Karpas-422 (cell line): ENCODE measurements at regions not wholly inside any gene's neighbourhood (a gene's known extent, or its start where the extent isn't known, plus 50 kb on each side); places are given as distances from the start of the nearest gene placed in this dataset.

Source experiments
- DNase-seq: peaks from one replicate; pipeline ENCODE4 v3.0.0-alpha.2; 2015
- H2AFZ ChIP-seq: fragments of 200-600 bp; sonication (generic); 2 replicates; pipeline ENCODE4 v1.6.1; 2014; ENCODE audit warnings: antibody characterized with exemption, low read length, mixed read lengths
- H3K27ac ChIP-seq: fragments of 200-600 bp; sonication (generic); 2 replicates; pipeline ENCODE4 v1.5.1; 2014; ENCODE audit warnings: mild to moderate bottlenecking, low read length, moderate library complexity
- H3K27me3 ChIP-seq: fragments of 200-600 bp; sonication (generic); 2 replicates; pipeline ENCODE4 v1.6.1; 2014; ENCODE audit warnings: low read length, mixed read lengths
- H3K36me3 ChIP-seq: fragments of 200-600 bp; sonication (generic); 2 replicates; pipeline ENCODE4 v1.6.1; 2014; ENCODE audit warnings: low read length, mixed read lengths; ENCODE audit not compliant: insufficient read depth
- H3K4me1 ChIP-seq: fragments of 200-600 bp; sonication (generic); 2 replicates; pipeline ENCODE4 v1.6.1; 2014; ENCODE audit warnings: mild to moderate bottlenecking, low read length, mixed read lengths
- H3K4me2 ChIP-seq: fragments of 200-600 bp; sonication (generic); 2 replicates; pipeline ENCODE4 v1.6.1; 2014; ENCODE audit warnings: low read length, low read depth, mild to moderate bottlenecking; ENCODE audit not compliant: poor library complexity, severe bottlenecking
- H3K4me3 ChIP-seq: fragments of 200-600 bp; sonication (generic); 2 replicates; pipeline ENCODE4 v1.5.1; 2014; ENCODE audit warnings: mild to moderate bottlenecking, antibody characterized with exemption, low read length, mixed read lengths
- H3K79me2 ChIP-seq: fragments of 200-600 bp; sonication (generic); 2 replicates; pipeline ENCODE4 v1.6.1; 2014; ENCODE audit warnings: mild to moderate bottlenecking, low read length, mixed read lengths
- H3K9ac ChIP-seq: fragments of 200-600 bp; sonication (generic); 2 replicates; pipeline ENCODE4 v1.6.0; 2014; ENCODE audit warnings: low read length
- H3K9me2 ChIP-seq: fragments of 200-600 bp; sonication (generic), shearing (Covaris generic); replicated peaks from 2 replicates; pipeline ENCODE4 v1.6.0; 2014; ENCODE audit warnings: mild to moderate bottlenecking, low read length, moderate library complexity; ENCODE audit not compliant: insufficient read depth
- H3K9me3 ChIP-seq: fragments of 300-700, 200-600 bp; sonication (generic); 2 replicates; pipeline ENCODE4 v1.6.1; 2014; ENCODE audit warnings: low read length, mixed read lengths
- H4K20me1 ChIP-seq: fragments of 200-600 bp; sonication (generic); 2 replicates; pipeline ENCODE4 v1.6.1; 2014; ENCODE audit warnings: mild to moderate bottlenecking, antibody characterized with exemption, low read length, low read depth; ENCODE audit not compliant: insufficient read depth

DNA sequence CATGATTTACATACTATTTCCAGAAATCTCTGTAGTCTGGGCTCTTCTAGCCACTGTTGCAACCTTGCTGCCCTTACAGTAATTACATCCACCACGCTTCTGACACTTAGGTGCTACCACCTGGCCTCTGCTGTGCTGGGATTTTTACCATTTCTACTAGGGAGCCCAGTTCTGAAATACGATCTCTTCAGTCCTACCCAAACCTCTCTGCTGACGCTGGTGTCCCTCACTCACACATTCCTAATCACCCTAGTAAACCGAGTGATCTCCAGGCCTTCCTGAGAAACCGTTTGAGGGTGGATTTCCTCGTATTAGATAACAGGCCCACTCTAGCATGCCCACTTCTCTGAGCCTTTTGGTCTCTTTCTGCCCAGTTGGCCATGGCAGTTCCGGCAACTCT lies 588.9 kb upstream of the CADM1 start:
- Histone ChIP-seq H3K4me3 (no peak overlapping the region), H2AFZ (no peak overlapping the region), H3K36me3 (no peaks in the 10 kb centered on the region), H3K4me2 (no peak overlapping the region), H3K27me3 (no peaks in the 10 kb centered on the region), H3K4me1 (no peaks in the 10 kb centered on the region), H3K9me2 (no peaks in the 10 kb centered on the region), H3K79me2 (no peaks in the 10 kb centered on the region), H3K9me3 (no peaks in the 10 kb centered on the region), H3K9ac (no peak overlapping the region), H3K27ac (no peak overlapping the region), H4K20me1 (no peaks in the 10 kb centered on the region)
- no peak for DNase-seq

- no peak for DNase-seq
- Histone ChIP-seq H3K4me2 (no peak overlapping the region), H4K20me1 (no peaks in the 10 kb centered on the region), H3K27ac (no peak overlapping the region), H2AFZ (no peak overlapping the region), H3K4me3 (no peak overlapping the region), H3K9me2 (no peaks in the 10 kb centered on the region), H3K36me3 (no peaks in the 10 kb centered on the region), H3K79me2 (no peaks in the 10 kb centered on the region), H3K4me1 (no peaks in the 10 kb centered on the region), H3K27me3 (no peaks in the 10 kb centered on the region), H3K9ac (no peak overlapping the region), H3K9me3 (no peaks in the 10 kb centered on the region)
These were observed 582.2 kb upstream of the CADM1 start for GRCh38 chr11:116086426-116086825.

DNA sequence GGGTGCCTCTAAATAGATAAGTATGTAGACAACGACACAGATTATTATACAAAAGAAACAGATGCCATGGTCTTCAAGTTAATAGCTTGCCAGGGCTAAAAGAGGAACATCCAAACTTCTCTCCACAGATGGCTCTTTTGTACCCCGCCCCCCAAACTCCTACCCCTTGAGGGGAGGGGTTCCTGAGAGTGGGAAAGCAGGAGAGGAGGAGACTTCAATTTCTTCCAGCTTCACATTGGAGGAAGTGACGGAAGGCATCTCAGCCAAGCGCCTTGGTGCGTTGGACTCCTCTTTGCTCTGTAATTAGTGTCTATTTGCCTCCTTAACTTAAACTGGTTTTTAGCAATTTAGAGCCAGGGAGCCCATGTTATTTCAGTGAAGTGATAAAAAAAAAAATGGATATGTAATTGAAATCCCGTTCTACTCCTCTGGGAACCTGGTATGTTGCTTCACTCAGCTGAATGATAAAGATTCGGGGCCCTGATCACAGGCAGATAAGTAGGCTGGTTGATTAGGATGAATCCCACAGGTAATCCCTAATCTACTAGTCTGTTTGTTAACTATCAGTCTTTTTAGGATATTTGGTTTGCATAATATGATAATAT lies 580.9 kb upstream of the CADM1 start:
- no peaks in the 10 kb centered on the region for H3K79me2 ChIP-seq

GRCh38 chr11:116084511-116084910 lies 580.3 kb upstream of the CADM1 start:
- Histone ChIP-seq H2AFZ (no peak overlapping the region), H3K9me2 (no peaks in the 10 kb centered on the region), H3K79me2 (no peaks in the 10 kb centered on the region), H4K20me1 (no peaks in the 10 kb centered on the region), H3K4me2 (no peak overlapping the region), H3K9me3 (no peaks in the 10 kb centered on the region), H3K27ac (no peak overlapping the region), H3K9ac (no peak overlapping the region), H3K36me3 (no peaks in the 10 kb centered on the region), H3K27me3 (no peaks in the 10 kb centered on the region), H3K4me1 (no peaks in the 10 kb centered on the region), H3K4me3 (no peak overlapping the region)
- no peak for DNase-seq

More for the DNA sequence above, 580.9 kb upstream of the CADM1 start:
- no peaks in the 10 kb centered on the region for H3K36me3 ChIP-seq
- no peak overlapping the region for H2AFZ ChIP-seq
- H3K9ac ChIP-seq: no peak overlapping the region
- H4K20me1 ChIP-seq: no peaks in the 10 kb centered on the region
- no peaks in the 10 kb centered on the region for H3K9me3 ChIP-seq
- no peak overlapping the region for H3K4me3 ChIP-seq
- H3K9me2 ChIP-seq: no peaks in the 10 kb centered on the region
- no peak overlapping the region for H3K27ac ChIP-seq
- H3K4me2 ChIP-seq: no peak overlapping the region
- no peak for DNase-seq
- no peaks in the 10 kb centered on the region for H3K27me3 ChIP-seq
- H3K4me1 ChIP-seq: no peaks in the 10 kb centered on the region

DNA sequence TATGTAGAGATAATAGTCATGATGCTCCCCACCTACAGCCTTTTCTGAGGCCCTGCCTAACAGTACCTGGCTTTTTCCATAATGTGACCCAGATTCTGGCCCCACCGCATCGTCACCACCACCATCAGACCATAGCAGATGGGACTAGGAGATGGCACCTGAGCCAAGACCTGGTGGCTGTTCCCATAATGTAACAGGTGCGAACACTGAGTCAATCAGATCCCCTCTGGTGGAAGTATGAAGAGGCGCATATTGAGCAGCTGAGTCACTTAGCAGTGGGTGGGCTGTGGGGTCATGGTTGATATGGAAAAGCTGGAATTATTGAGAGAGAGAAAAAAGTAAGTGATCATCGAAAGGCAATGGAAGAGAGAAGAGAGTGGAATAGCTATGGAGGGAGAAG lies 578.0 kb upstream of the CADM1 start:
- no peaks in the 10 kb centered on the region for H3K79me2 ChIP-seq
- H3K9ac ChIP-seq: no peak overlapping the region
- no peak for DNase-seq
- H3K36me3 ChIP-seq: no peaks in the 10 kb centered on the region
- no peaks in the 10 kb centered on the region for H3K4me1 ChIP-seq
- no peaks in the 10 kb centered on the region for H3K9me2 ChIP-seq
- H4K20me1 ChIP-seq: no peaks in the 10 kb centered on the region
- no peak overlapping the region for H3K4me2 ChIP-seq
- H3K27ac ChIP-seq: no peak overlapping the region
- no peaks in the 10 kb centered on the region for H3K27me3 ChIP-seq
- H3K4me3 ChIP-seq: no peak overlapping the region
- H2AFZ ChIP-seq: no peak overlapping the region
- no peaks in the 10 kb centered on the region for H3K9me3 ChIP-seq

DNA sequence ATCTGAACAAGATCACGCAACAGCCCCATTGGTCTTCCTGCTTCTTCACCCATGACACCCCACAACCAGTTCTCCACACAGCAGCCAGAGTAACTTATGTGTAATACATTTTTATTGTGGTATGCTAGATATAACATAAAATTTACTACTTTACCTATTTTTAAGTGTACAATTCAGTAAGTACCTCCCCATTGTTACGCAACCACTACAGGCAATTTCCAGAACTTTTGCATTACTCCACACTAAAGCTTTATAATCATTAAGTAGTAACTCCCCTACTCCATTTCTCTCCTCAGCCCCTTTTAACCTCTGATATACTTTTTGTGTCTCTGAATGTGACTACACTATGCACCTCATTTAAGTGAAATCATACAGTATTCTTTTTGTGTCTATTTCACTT lies 575.4 kb upstream of the CADM1 start:
- Histone ChIP-seq H2AFZ (no peak overlapping the region), H3K27ac (no peak overlapping the region), H3K79me2 (no peaks in the 10 kb centered on the region), H4K20me1 (no peaks in the 10 kb centered on the region), H3K4me1 (no peaks in the 10 kb centered on the region), H3K9ac (no peak overlapping the region), H3K36me3 (no peaks in the 10 kb centered on the region), H3K4me2 (no peak overlapping the region), H3K27me3 (no peaks in the 10 kb centered on the region), H3K9me3 (no peaks in the 10 kb centered on the region), H3K4me3 (no peak overlapping the region), H3K9me2 (no peaks in the 10 kb centered on the region)
- DNase-seq: no peak

DNA sequence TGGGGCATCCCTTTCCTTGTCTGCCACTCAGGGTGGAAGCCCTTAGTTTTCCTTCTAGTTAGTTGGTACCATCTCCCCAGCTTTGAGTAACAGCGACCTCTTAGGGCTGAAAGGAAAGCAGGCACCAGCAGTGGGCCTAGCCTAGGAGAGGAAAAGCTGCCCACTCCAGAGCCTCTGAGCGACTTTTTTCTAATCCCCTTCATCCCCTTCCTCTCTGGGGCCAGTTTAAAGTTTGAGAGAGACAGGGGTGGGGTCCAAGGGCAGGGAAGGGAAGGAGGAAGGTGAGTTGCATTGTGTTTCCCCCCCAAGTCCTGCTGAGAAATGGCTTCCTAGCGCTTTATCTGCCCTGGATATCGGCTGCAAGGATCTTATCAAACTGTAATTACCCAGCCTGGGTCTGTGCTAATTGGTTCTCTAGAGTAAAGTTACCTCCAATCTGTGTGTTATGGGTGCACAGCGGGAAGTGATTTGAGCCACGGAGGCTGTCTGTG lies 573.9 kb upstream of the CADM1 start:
- H3K27ac ChIP-seq: no peak overlapping the region
- no peak overlapping the region for H3K4me2 ChIP-seq
- H2AFZ ChIP-seq: no peak overlapping the region
- H4K20me1 ChIP-seq: no peaks in the 10 kb centered on the region
- H3K9ac ChIP-seq: no peak overlapping the region
- H3K9me3 ChIP-seq: no peaks in the 10 kb centered on the region
- no peaks in the 10 kb centered on the region for H3K27me3 ChIP-seq
- H3K4me3 ChIP-seq: no peak overlapping the region
- peak; percentile 57 for DNase-seq
- H3K79me2 ChIP-seq: no peaks in the 10 kb centered on the region
- H3K4me1 ChIP-seq: no peaks in the 10 kb centered on the region
- H3K36me3 ChIP-seq: no peaks in the 10 kb centered on the region
- H3K9me2 ChIP-seq: no peaks in the 10 kb centered on the region

- no peaks in the 10 kb centered on the region for H3K27me3 ChIP-seq
These were observed 572.9 kb upstream of the CADM1 start for GRCh38 chr11:116077092-116077491.

More at GRCh38 chr11:116077092-116077491, 572.9 kb upstream of the CADM1 start:
- H3K4me3 ChIP-seq: no peak overlapping the region
- no peaks in the 10 kb centered on the region for H3K36me3 ChIP-seq
- H3K9me2 ChIP-seq: no peaks in the 10 kb centered on the region
- H3K4me1 ChIP-seq: no peaks in the 10 kb centered on the region
- no peak overlapping the region for H3K27ac ChIP-seq
- no peak overlapping the region for H3K9ac ChIP-seq
- no peak overlapping the region for H2AFZ ChIP-seq
- no peaks in the 10 kb centered on the region for H3K9me3 ChIP-seq
- no peak for DNase-seq
- no peaks in the 10 kb centered on the region for H3K79me2 ChIP-seq
- H4K20me1 ChIP-seq: no peaks in the 10 kb centered on the region
- no peak overlapping the region for H3K4me2 ChIP-seq
